Prostate gland (tissue), 2 donors: ENCODE measurements at regions not wholly inside any gene's neighbourhood (a gene's known extent, or its start where the extent isn't known, plus 50 kb on each side); places are given as distances from the start of the nearest gene placed in this dataset.

Source experiments
- DNase-seq: peaks from one replicate; pipeline ENCODE4 v3.0.0-alpha.2; 2019; ENCODE audit warnings: low spot score
- H3K27ac ChIP-seq, 2 donors: fragments of 200-600 bp; sonication (generic); 2 replicates each; pipeline ENCODE4 v1.5.1; 2017 to 2019
- H3K27me3 ChIP-seq: fragments of 200-600 bp; sonication (generic); replicated peaks from 2 replicates; pipeline ENCODE4 v1.5.1; 2019; ENCODE audit not compliant: insufficient read depth
- H3K36me3 ChIP-seq, 2 donors: fragments of 200-600 bp; sonication (generic); 1 replicate in 1 of 2; 2 replicates in 1 of 2; pipeline versions ENCODE4 v1.5.1 to v1.8.1; 2017 to 2019
- H3K4me1 ChIP-seq: fragments of 200-600 bp; sonication (generic); replicated peaks from 2 replicates; pipeline ENCODE4 v1.5.1; 2019
- H3K4me3 ChIP-seq, 2 donors: fragments of 200-600 bp; sonication (generic); 2 replicates each; pipeline ENCODE4 v1.5.1; 2017 to 2019
- H3K9me3 ChIP-seq: fragments of 200-600 bp; sonication (generic); 2 replicates; pipeline ENCODE4 v1.5.1; 2017
- CTCF ChIP-seq, 4 experiments: fragments of 200-600 bp in 2 of 4; fragments of 450-650 bp in 2 of 4; sonication (generic) in 2 of 4; IDR thresholded peaks; 1 replicate in 3 of 4; 2 replicates in 1 of 4; pipeline ENCODE4 v1.5.1; 2016 to 2019; ENCODE audit warnings: antibody characterized with exemption in 4 of 4, mild to moderate bottlenecking in 2 of 4, moderate library complexity in 2 of 4
- POLR2A ChIP-seq: fragments of 450-650 bp; IDR thresholded peaks from one replicate; pipeline ENCODE4 v1.6.1; 2016; ENCODE audit warnings: antibody characterized with exemption, mild to moderate bottlenecking
- POLR2AphosphoS5 ChIP-seq: sonication (generic); formaldehyde crosslinking; IDR thresholded peaks from one replicate; pipeline ENCODE4 v1.6.1; 2017; ENCODE audit warnings: antibody characterized with exemption
- WGBS: methylation state at CpG from one replicate; pipeline ENCODE4 v1.1.5; 2018; 5-methylcytosine and 5-hydroxymethylcytosine counted together
- intact Hi-C: fragments of 100-400 bp; cut with DNase I; formaldehyde crosslinking; loops from one replicate; pipeline ENCODE4 v1.14.2; 2022

GRCh38 chr2:134175834-134176233, 78.0 kb upstream of the MGAT5 start:
- no peaks in the 10 kb centered on the region for H3K27me3 ChIP-seq
- no peak overlapping the region for H3K27ac ChIP-seq
- H3K4me1 ChIP-seq = no peaks in the 10 kb centered on the region
- H3K36me3 ChIP-seq = no peaks in the 10 kb centered on the region
- intact Hi-C loops = no loop called here
- H3K4me3 ChIP-seq = no peak overlapping the region
- WGBS = 35% methylated on average over 1 of the region's 1 CpG
- H3K9me3 ChIP-seq = no peaks in the 10 kb centered on the region
- TF ChIP-seq CTCF (IDR thresholded peaks at IDR 0.05) (no peak), POLR2AphosphoS5 (no peak), POLR2A (no peak)
- DNase-seq = no peak

- Histone ChIP-seq H3K36me3 (no peaks in the 10 kb centered on the region), H3K9me3 (no peaks in the 10 kb centered on the region), H3K4me3 (no peak overlapping the region), H3K27ac (no peak overlapping the region), H3K27me3 (no peaks in the 10 kb centered on the region), H3K4me1 (no peaks in the 10 kb centered on the region)
- DNase-seq = peak; percentile 17
- TF ChIP-seq CTCF (IDR thresholded peaks at IDR 0.05) (no peak), POLR2A (no peak), POLR2AphosphoS5 (no peak)
- 36% methylated on average over 13 of the region's 13 CpGs for whole genome bisulfite sequencing
- intact Hi-C loops = no loop called here
Measured at GRCh38 chr2:134177351-134177931, 76.4 kb upstream of the MGAT5 start.

GRCh38 chr2:134178138-134178877, 75.6 kb upstream of the MGAT5 start:
- Histone ChIP-seq H3K27me3 (no peaks in the 10 kb centered on the region), H3K27ac (no peak overlapping the region), H3K9me3 (no peaks in the 10 kb centered on the region), H3K4me3 (no peak overlapping the region), H3K4me1 (no peaks in the 10 kb centered on the region), H3K36me3 (no peaks in the 10 kb centered on the region)
- intact Hi-C loops = no loop called here
- WGBS = 62% methylated on average over 3 of the region's 3 CpGs
- TF ChIP-seq POLR2AphosphoS5 (no peak), POLR2A (no peak), CTCF (IDR thresholded peaks at IDR 0.05) (no peak)
- DNase-seq = no peak

GRCh38 chr2:134181219-134181618, 72.7 kb upstream of the MGAT5 start:
- WGBS = 56% methylated on average over 5 of the region's 5 CpGs
- TF ChIP-seq POLR2AphosphoS5 (peak; percentile 12), CTCF (IDR thresholded peaks at IDR 0.05) (peak in 1 of 4 experiments; percentile 14), POLR2A (no peak)
- DNase-seq = no peak
- H3K9me3 ChIP-seq = no peaks in the 10 kb centered on the region
- no peaks in the 10 kb centered on the region for H3K27me3 ChIP-seq
- H3K4me3 ChIP-seq = no peak overlapping the region
- intact Hi-C loops = no loop called here
- H3K27ac ChIP-seq = no peak overlapping the region
- no peaks in the 10 kb centered on the region for H3K36me3 ChIP-seq
- H3K4me1 ChIP-seq = no peaks in the 10 kb centered on the region

GRCh38 chr2:134183679-134184078, 70.2 kb upstream of the MGAT5 start:
- no peak for DNase-seq
- WGBS = 86% methylated on average over 9 of the region's 9 CpGs
- Histone ChIP-seq H3K27me3 (no peaks in the 10 kb centered on the region), H3K9me3 (no peaks in the 10 kb centered on the region), H3K4me1 (no peaks in the 10 kb centered on the region), H3K4me3 (no peak overlapping the region), H3K36me3 (no peaks in the 10 kb centered on the region), H3K27ac (no peak overlapping the region)
- no peak for TF ChIP-seq POLR2AphosphoS5
- no peak for TF ChIP-seq POLR2A
- TF ChIP-seq CTCF (IDR thresholded peaks at IDR 0.05) = no peak
- intact Hi-C loops = no loop called here
